ENCODE measurements at regions not wholly inside any gene's neighbourhood (a gene's known extent, or its start where the extent isn't known, plus 50 kb on each side); places are given as distances from the start of the nearest gene placed in this dataset.

DNA sequence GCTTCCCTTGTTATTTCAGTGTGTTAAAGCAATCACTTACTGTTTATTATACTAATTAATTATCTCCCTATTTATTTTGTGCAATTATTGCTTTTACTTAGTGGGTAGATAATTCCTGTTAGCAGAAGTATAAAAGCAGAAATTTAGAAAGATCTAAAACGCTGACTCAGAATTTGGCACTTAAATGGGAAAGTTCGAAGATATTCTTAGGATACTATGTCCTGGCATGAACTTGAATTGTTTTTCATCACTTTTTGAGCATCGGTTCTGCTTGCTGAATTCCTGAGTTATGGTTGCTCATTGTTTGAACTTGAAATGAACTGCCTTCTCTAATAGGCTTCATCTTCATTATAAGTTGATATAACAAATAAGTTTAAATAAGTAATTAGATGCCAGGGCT is 325.4 kb downstream of the JRKL start:
- TF ChIP-seq, protein P1, sequence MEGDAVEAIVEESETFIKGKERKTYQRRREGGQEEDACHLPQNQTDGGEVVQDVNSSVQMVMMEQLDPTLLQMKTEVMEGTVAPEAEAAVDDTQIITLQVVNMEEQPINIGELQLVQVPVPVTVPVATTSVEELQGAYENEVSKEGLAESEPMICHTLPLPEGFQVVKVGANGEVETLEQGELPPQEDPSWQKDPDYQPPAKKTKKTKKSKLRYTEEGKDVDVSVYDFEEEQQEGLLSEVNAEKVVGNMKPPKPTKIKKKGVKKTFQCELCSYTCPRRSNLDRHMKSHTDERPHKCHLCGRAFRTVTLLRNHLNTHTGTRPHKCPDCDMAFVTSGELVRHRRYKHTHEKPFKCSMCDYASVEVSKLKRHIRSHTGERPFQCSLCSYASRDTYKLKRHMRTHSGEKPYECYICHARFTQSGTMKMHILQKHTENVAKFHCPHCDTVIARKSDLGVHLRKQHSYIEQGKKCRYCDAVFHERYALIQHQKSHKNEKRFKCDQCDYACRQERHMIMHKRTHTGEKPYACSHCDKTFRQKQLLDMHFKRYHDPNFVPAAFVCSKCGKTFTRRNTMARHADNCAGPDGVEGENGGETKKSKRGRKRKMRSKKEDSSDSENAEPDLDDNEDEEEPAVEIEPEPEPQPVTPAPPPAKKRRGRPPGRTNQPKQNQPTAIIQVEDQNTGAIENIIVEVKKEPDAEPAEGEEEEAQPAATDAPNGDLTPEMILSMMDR (IDR thresholded peaks at IDR 0.05): no peak
- TF ChIP-seq POLR2A (IDR thresholded peaks at IDR 0.05): no peak

Data from esophagus squamous epithelium (tissue), 4 donors.